DLD1 (cell line): ENCODE measurements at regions not wholly inside any gene's neighbourhood (a gene's known extent, or its start where the extent isn't known, plus 50 kb on each side); places are given as distances from the start of the nearest gene placed in this dataset.
"Not testable (repeated sequence)": the region's sequence is repeated elsewhere in the genome, so short reads cannot be mapped to it uniquely, and the experiment has no call there.

ENCODE experiments used
- in situ Hi-C: cut with HindIII; loops from 2 replicates; pipeline ENCODE4 v1.10.0; 2017; ENCODE audit warnings: low sequenced_read_pairs

DNA sequence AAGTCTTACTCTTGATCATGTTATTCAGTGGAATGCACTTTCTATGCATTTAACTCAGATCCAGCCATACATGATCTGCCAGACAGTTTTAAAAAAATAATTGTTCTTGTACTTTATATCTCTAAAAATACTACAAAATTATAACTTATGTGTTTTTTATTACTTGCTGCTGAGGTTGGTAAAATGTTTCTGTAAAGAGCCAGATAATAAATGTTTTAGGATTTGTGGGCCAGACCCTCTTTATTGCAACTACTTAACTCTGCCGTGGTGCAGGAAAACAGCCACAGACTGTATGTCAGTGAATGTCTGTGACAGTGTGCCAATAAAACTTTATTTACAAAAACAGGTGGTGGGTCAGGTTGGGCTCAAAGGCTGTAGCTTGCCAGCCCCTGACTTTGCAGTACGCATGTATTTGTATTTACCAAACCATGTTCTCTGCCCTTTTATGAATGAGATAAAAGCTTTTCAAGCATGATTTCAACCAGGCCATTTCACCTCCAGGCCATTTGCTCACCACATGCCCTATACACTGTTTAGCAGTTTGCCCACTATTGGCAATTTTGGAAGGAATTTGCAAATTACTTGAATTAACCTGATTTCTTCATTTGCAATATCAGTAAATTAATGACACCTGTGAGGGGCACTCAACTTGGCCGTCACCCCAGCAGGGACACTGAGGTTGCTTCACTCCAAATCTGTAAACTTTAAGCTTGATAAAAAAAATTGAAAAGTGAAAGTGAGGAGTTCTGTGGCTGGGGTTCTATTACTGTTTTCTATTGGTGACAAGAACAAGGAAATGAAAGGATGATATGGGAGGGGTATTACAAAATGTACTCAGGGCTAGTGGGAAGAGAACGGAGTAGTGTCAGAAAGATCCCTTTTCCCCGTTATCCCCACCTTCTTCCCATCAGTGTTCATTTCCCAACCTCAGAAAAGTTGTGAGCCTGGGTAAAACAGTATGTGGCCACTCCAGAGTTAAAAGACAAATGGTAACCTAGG is 133.4 kb downstream of the CEBPB start:
- in situ Hi-C loops, result loop anchor here (10.0 kb wide), 1 partner anchor 79 kb away; no protein-coding TSS in a partner anchor

DNA sequence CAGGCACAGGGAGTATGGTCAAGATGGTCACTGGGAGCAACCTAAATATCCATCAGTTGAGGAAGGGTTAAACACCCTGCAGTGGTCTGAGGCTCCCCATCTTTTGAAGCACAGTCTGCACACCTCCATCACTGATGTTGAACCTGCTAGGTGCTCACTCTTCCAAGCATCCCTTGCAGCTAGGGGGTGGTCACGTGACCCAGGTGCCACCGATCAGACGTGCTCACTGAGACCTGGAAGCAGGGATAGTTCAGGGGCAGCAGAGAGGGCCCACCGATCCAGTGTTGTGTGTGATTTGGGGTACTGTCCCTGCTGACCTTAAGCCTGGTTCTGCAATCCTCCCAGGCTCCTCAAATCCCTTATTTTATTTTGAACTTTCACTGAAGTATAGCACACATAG is 134.6 kb downstream of the CEBPB start:
- in situ Hi-C loops, result loop anchor here (10.0 kb wide), 1 partner anchor 80 kb away; no protein-coding TSS in a partner anchor

DNA sequence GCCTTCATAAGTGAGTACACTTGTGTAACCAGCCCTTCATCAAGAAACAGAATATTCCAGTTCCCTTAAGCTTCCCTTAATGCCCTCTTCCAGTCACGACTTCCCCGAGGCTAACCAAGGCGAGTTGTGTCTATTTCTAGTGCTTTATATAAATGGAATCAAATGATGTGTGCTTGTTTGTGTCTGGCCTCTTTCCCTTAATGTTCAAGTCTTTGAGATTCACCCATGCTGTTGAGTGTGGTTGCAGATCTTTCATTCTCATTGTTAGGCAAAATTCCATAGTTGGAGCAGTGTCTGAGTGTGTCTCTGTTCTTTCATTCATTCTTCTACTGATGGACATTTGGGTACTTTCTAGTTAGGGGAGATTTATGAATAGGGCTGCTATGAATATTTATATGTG is 135.0 kb downstream of the CEBPB start:
- in situ Hi-C loops, result loop anchor here (10.0 kb wide), 1 partner anchor 81 kb away; no protein-coding TSS in a partner anchor

DNA sequence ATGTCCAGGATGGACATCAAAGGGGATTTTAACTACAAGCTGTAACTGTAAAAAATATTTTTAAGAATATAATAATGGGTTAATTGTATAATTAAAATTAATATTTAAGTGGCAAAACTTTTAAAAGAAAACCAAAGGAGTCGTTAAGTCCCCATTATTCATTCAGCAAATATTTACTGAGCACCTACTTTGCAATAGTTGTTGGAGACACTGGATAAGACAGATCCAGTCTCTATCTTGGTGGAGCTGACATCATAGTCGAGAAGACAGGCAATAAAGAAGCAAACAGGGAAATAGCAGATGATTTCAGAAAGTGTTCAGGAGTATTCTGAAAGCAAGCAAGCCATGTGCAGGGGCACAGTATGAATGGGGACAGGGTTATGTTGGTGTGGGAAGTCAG is 137.0 kb downstream of the CEBPB start:
- in situ Hi-C loops, result loop anchor here (10.0 kb wide), 1 partner anchor 83 kb away; no protein-coding TSS in a partner anchor

DNA sequence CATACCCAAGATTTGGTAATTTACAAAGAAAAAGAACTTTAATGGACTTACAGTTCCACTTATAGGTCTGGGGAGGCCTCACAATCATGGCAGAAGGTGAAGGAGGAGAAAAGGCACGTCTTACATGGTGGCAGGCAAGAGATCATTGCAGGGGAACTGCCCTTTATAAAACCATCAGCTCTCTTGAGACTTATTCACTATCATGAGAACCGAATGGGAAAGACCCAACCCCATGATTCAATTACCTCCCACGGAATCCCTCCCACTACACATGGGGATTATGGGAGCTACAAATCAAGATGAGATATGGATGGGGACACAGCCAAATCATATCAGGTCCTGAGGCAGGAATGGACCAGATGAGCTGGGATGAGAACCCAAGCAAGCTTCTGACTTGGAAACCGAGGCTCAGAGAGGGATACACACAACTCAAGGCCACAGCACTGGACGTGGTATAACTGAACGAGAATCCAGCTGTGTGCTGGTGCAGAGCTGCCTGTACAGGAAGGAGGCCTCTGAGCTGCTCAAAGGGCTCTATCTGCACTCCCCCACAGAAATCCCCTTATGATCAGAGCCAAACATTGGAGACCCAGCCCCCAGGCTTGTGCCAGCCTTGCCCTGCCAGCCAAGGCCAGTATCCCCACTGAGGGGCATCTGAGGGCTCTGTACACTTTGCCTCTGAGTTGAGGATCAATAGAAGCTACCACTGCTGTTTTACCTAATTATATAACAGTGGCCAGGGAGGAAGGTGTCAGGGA is 137.8 kb downstream of the CEBPB start:
- in situ Hi-C loops, result loop anchor here (10.0 kb wide), 1 partner anchor 84 kb away; no protein-coding TSS in a partner anchor

DNA sequence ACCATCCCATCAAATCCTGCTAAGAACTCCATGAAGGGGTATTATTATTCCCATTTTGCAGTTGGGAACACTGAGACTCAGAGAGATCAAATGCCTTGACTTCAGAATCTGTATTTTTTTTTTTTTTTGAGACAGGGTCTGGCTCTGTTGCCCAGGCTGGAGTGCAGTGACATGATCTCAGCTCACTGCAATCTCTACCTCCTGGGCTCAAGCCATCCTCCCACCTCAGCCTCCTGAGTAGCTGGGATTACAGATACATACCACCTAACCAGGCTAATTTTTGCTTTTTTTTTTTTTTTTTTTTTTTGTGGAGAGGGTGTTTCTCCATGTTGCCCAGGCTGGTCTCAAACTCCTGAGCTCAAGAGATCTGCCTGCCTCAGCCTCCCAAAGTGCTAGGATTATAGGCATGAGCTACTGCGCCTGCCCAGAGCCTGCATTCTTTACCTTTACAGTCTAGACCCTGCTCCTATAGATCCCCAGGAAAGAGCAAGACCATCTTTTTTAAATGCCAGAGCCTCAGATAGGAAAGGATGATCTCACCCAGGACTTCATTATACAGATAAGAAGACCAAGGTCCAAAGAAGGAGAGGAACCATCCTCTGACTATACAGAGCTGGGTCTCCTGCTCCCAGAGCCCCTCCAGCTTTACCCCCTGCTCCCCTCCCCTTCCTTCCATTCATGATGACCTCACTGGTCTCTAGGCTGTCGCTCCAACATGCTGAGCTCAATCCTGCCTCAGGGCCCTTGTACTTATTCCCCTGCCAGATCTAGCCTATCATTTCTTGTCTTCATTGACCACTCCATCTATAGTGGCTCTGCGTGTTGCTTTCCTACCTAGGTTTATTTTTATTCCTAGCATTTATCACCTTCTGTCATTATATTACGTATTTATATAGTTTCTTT is 138.6 kb downstream of the CEBPB start:
- in situ Hi-C loops, result loop anchor here (10.0 kb wide), 1 partner anchor 84 kb away; no protein-coding TSS in a partner anchor

DNA sequence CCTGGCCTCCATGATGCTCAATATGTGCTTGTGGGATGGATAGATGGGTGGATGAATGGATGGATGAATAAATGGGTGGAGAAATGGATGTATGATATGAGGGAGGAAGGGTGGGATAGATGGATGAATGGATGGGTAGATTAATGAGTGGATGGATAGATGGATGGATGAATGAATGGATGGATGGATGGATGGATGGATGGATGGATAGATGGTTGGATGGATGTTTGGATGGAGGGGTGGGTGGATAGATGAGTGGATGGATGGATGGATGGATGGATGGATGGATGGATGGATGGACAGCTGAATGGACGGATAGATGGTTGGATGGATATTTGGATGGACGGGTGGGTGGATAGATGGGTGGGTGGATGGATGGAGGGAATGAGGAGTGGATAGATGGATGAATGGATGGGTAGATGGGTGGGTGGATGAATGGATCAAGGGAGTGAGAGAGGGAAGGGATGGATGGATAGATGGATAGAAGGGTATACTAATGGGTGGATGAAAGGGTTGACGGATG is 139.4 kb downstream of the CEBPB start:
- in situ Hi-C loops, result loop anchor here (10.0 kb wide), 1 partner anchor 85 kb away; no protein-coding TSS in a partner anchor

DNA sequence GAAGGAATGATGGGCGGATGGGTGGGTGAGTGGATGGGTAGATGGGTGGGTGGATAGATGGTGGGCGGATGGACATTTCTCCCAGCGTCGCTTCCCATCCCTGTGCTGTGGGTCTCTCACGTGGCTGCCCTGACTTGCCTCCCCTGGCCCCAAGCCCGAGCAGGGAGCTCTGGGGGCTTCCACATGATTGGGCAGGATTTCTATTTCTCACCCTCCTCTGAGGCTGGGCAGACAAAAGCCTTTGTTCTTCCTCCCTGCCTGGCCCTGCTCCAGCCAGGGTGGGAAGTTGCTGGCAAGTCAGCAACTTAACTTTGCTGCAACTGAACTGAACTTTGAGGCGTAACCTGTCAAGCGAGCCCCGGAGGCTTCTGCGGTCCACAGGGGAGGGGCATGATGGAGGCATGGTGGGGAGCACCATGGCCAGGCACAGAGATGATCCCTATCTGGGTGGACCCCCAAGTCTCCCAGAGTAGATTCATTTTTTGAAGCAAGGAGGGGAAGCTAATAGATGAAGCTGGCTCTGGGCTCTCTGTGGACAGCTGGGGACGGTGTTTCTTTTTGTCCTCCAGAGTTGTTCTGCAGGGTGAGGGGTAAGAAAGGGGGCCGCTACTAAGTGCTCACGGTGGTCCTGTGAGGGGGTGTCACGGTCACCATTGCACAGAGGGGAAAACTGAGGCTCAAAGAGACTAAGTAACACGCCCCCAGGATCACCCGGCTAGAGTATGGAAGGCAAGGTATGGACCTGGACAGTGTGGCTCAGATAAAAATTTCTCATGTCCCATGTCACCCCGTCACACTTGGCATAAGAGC is 140.1 kb downstream of the CEBPB start:
- in situ Hi-C loops, result no loop called here

DNA sequence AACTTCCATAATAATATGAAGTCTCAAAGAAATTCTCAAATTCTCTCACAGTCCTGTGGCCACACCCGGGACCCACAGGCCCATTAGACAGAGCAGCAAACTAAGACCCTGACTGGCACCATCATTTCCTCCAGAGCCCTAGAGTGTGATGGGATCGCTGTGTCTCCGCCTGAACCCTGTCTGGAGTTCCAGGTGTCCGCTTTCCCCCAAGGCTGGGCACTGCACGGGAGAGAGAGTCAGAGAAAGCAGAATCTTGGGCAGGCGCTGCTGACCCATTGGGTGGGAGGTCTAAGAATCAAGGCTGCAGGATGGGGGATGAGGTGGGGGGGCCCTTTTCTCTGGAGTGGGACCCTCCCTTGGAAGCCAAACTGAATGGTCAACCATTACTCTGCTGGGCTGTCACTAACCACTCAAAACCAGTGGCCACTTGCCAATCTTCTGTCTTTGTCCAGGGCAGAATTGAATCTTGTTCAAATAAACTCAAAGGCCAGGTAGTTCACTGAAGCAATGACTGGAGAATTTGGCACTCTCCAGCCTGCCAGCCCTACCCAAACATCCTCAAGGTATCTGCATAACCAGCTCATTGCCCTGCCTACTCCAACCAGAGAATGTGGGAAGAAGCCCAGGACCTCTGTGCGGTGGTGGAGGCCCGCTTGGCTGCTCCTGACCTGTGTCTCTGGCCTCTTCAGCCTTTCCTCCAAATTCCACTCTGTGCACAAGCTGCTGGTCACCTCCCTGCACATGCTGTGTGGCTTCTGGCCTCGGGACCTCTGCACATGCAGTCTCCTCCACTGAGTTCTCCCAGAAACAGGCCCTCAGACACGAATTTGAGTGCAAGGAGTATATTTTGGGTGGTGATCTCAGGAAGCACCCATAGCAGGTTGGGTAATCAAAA is 141.1 kb downstream of the CEBPB start:
- in situ Hi-C loops, result no loop called here

DNA sequence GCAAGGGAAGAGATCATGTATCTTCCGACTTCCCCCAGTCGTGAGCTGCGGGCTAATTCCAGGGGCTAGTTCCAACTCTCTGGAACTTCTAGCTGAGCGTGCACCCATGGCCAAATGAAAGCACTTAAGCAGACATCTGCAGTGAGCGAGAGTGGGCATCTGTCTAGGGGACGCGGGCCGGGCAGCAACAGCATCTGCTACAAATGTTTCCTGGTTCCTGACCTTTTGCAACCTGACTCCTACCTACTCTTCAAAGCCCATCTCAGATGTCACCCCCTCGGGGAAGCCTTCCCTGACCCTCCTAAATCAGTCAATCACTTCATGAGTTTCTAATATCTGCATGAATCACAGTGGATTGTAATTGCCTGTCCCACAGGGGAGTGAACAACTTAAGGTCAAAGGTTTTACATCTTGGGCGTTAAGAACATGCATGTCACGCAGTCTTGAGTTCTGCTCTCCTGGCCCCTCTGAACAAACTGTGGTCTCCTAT is 141.9 kb downstream of the CEBPB start:
- in situ Hi-C loops, result no loop called here

DNA sequence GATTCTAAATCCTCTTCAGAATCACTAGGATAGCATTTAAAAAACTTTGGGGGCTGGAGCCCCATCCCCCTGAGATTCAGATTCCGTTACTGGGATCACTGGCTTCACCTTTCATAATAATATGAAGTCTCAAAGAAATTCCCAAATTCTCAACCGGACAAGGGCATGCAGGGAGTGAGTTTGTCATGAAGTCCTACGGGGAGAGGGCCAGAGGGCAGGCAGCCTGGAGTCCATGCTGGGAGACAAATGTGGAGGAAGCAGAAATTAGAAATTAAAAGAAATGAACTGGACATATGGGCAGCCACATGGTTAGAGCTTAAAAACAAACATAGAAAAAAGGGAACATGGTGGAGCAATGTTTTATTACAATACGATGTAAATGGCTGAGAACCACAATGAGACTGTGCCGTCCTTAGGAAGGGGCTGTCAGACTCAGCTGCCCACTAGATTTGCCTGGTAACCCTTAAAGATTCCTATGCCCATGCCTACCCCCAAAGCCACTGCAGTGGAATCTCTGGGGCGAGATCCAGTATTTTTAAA is 142.6 kb downstream of the CEBPB start:
- in situ Hi-C loops, result no loop called here

DNA sequence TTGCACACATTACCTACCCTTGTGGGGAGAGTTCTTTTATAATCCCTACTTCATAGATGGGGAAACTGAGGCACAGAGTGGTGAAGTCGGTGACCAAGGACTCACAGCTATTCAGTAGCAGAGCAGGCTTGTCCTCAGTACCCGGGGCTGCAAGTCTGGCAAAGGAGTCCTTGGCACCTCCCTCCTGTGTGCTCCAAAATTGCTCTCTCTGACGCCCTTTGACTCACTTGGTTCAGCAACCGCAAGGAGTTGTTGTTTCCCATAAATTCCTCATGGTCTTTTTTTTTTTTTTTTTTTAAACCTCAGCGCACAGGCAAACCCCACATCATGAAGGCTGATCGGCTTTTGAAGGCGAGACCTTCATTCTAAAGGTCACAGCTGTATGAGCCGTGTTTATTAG is 143.2 kb downstream of the CEBPB start:
- in situ Hi-C loops, result no loop called here

DNA sequence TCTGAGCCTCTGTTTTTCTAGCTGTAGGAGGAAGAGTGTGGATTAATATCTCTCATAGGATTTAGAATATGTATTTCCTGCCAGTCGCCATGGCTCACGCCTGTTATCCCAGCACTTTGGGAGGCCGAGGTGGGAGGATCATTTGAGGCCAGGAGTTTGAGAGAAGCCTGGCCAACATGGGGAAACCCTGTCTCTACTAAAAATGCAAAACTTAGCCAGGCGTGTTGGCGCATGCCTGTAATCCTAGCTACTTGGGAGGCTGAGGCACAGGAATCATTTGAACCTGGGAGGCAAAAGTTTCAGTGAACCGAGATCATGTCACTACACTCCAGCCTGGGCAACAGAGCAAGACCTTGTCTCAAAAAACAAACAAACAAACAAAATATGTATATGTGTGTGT is 143.9 kb downstream of the CEBPB start:
- in situ Hi-C loops, result not testable (repeated sequence)

DNA sequence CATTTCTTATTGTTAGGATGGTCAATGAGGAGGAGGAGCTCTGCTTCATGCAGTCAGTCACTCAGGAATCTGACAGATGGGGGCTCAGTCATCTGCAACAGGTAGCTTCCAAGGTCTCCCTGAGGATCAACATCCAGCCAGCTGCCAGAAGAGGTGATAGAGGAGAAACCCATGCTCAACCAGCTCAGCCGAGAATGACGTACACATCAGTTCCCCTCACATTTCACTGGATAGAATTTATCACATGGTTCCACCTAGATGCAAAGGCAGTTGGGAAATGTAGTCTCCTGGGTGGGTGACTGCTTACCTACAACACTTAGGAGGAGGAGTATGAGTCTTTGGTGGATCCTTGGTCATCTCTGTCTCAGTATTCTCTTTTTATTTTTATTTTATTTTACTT is 144.5 kb downstream of the CEBPB start:
- in situ Hi-C loops, result no loop called here

DNA sequence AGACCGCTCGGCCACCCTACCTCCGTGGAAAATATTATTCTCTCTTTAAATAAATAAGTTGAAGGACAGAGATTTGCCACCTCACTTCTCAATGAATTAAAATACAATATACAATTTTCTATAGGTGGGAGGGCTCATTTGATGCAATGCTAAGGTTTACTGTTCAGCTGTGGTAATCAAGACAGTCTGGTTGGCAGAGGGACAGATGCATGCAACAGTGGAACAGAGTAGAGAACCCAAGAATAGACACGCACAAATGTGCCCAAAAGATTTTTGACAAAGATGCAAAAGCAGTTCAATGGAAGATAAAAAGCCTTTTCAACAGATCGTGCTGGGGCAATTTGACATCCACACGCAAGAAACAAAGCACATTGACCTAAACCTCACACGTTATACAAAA is 145.2 kb downstream of the CEBPB start:
- in situ Hi-C loops, result no loop called here

DNA sequence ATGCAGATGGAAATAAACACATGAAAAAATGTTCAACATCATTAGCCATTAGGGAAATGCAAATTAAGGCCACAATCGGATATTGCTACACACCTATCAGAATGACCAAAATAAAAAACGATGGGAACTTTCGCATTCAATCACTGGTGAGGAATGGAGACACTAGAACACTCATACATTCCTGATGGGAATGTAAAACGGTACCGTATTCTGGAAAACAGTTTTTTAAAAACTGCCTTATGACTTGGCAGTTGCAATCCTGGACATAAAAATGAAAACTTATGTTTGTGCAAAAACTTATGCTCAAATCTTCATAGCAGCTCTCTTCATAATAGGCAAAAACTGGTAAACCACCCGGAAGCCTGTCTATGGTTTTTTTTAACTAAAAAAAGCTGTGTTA is 146.0 kb downstream of the CEBPB start:
- in situ Hi-C loops, result no loop called here

DNA sequence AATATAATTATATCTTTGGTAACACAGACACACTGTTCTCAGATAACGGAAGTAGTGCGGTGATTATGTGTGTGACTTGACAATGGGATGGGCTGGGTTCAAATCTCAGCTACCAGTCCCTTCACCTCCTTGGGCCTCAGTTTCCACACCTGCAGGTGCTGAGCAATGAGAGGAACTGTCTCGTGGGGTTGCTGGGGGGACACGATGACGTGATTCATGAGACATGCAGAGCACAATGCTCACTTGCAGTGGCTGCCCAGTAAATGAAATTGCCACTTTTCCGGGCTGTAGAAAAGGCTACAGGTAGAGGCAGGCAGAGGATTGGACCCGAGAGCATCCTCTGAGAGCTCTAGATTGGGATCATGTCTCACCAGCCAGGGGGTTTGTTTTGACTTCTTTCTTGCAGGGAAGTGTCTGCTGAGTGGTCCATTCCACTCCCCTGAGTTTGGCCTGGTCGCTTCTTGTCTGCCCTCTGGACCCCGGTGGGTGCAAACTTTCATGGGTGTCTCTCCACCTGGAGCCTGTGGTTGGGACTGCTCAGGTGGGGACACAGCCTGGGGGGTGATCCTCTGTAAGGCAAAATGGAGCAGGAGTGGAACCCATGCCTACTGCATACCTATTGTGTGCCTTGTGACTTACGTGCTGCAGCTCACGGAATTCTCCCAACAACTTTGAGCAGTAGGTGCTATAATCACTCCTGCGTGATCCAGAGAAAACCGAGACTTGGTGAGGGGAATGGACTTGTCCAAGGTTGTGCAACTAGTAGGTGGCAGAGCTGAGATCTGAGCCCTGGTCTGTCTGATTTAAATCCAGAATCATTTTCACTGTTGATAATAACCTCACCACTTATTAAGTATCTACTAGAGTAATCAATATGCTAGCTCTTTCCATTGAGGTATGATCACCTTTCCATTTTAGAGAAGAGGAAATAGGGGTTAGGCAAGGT is 147.2 kb downstream of the CEBPB start:
- in situ Hi-C loops, result no loop called here
